LNCaP clone FGC (cell line): ENCODE measurements at regions not wholly inside any gene's neighbourhood (a gene's known extent, or its start where the extent isn't known, plus 50 kb on each side); places are given as distances from the start of the nearest gene placed in this dataset.

Experiments used
- DNase-seq: peaks from one replicate; pipeline ENCODE4 v3.0.0-alpha.2; 2011; ENCODE audit warnings: low read depth
- H3K4me3 ChIP-seq: 2 replicates; pipeline ENCODE4 v1.5.1; 2011; ENCODE audit warnings: mild to moderate bottlenecking, low read depth, low read length, control low read depth
- CTCF ChIP-seq: IDR thresholded peaks from 2 replicates; pipeline ENCODE4 v1.5.1; 2012; ENCODE audit warnings: mild to moderate bottlenecking; ENCODE audit not compliant: control insufficient read depth, insufficient read depth; ENCODE audit errors: extremely low read depth

- H3K4me3 ChIP-seq: no peak overlapping the region
- DNase-seq: no peak
- no peak for TF ChIP-seq CTCF
These were observed 114.8 kb downstream of the SNX19 start for GRCh38 chr11:130801333-130802122.

GRCh38 chr11:130802567-130802966, 113.7 kb downstream of the SNX19 start:
- no peak overlapping the region for H3K4me3 ChIP-seq
- DNase-seq: no peak
- TF ChIP-seq CTCF: no peak

- DNase-seq: no peak
- no peak for TF ChIP-seq CTCF
- no peak overlapping the region for H3K4me3 ChIP-seq
These were observed 111.8 kb downstream of the SNX19 start for GRCh38 chr11:130804306-130805076.

GRCh38 chr11:130806746-130807145, 109.5 kb downstream of the SNX19 start:
- DNase-seq: no peak

GRCh38 chr11:130808541-130808940, 107.7 kb downstream of the SNX19 start:
- DNase-seq: no peak
- no peak overlapping the region for H3K4me3 ChIP-seq
- TF ChIP-seq CTCF: no peak

More at GRCh38 chr11:130806746-130807145, 109.5 kb downstream of the SNX19 start:
- no peak for TF ChIP-seq CTCF
- no peak overlapping the region for H3K4me3 ChIP-seq

GRCh38 chr11:130813196-130813595, 103.1 kb downstream of the SNX19 start:
- H3K4me3 ChIP-seq: no peak overlapping the region
- TF ChIP-seq CTCF: no peak
- DNase-seq: no peak
